Lower lobe of right lung (tissue), 2 donors: ENCODE measurements at regions not wholly inside any gene's neighbourhood (a gene's known extent, or its start where the extent isn't known, plus 50 kb on each side); places are given as distances from the start of the nearest gene placed in this dataset.

Experiments used
- ATAC-seq, 2 donors: fragments of 200-7000 bp; cut with Tn5 transposase; one replicate each; pipeline ENCODE4 v1.9.1; 2020 to 2022; ENCODE audit warnings: mild to moderate bottlenecking in 2 of 2, moderate library complexity in 2 of 2
- DNase-seq: peaks from one replicate; pipeline ENCODE4 v3.0.0-alpha.2; 2020
- H3K27ac ChIP-seq: fragments of 200-600 bp; one replicate; pipeline ENCODE4 v1.8.0; 2022
- H3K27me3 ChIP-seq: fragments of 200-600 bp; one replicate; pipeline ENCODE4 v1.8.0; 2022; ENCODE audit warnings: low read depth
- H3K36me3 ChIP-seq: fragments of 200-600 bp; one replicate; pipeline ENCODE4 v1.8.0; 2022; ENCODE audit warnings: mild to moderate bottlenecking
- H3K4me1 ChIP-seq: fragments of 200-600 bp; one replicate; pipeline ENCODE4 v1.8.0; 2022
- H3K4me3 ChIP-seq: fragments of 200-600 bp; one replicate; pipeline ENCODE4 v1.8.0; 2022; ENCODE audit warnings: mild to moderate bottlenecking
- H3K9me3 ChIP-seq: fragments of 200-600 bp; one replicate; pipeline ENCODE4 v1.8.0; 2022
- CTCF ChIP-seq: fragments of 200-600 bp; IDR thresholded peaks from one replicate; pipeline ENCODE4 v1.8.0; 2022; ENCODE audit warnings: antibody characterized with exemption, mild to moderate bottlenecking
- intact Hi-C: fragments of 100-400 bp; cut with DNase I; formaldehyde crosslinking; loops from one replicate; pipeline ENCODE4 v1.11.0; 2022
- donor health status: DM: no; HTN: yes; CAD: no; lungs with severe emphysema.

GRCh38 chr15:37165395-37165794, 65.0 kb upstream of the MEIS2 start:
- H3K27me3 ChIP-seq = no peaks in the 10 kb centered on the region
- intact Hi-C loops = no loop called here
- TF ChIP-seq CTCF = no peak
- no peaks in the 10 kb centered on the region for H3K4me1 ChIP-seq
- ATAC-seq = no peak
- no peaks in the 10 kb centered on the region for H3K36me3 ChIP-seq
- H3K9me3 ChIP-seq = no peaks in the 10 kb centered on the region
- H3K4me3 ChIP-seq = no peak overlapping the region
- no peak for DNase-seq
- no peak overlapping the region for H3K27ac ChIP-seq

GRCh38 chr15:37166402-37166801, 66.1 kb upstream of the MEIS2 start:
- H3K4me1 ChIP-seq = no peaks in the 10 kb centered on the region
- no peak for TF ChIP-seq CTCF
- DNase-seq (no peak), ATAC-seq (no peak)
- intact Hi-C loops = no loop called here
- H3K4me3 ChIP-seq = no peak overlapping the region
- no peaks in the 10 kb centered on the region for H3K36me3 ChIP-seq
- H3K27ac ChIP-seq = no peak overlapping the region
- no peaks in the 10 kb centered on the region for H3K27me3 ChIP-seq
- H3K9me3 ChIP-seq = no peaks in the 10 kb centered on the region

GRCh38 chr15:37181339-37181738, 81.0 kb upstream of the MEIS2 start:
- no peak for ATAC-seq
- Histone ChIP-seq H3K4me1 (no peaks in the 10 kb centered on the region), H3K27me3 (no peaks in the 10 kb centered on the region), H3K36me3 (no peaks in the 10 kb centered on the region), H3K4me3 (no peak overlapping the region), H3K27ac (no peak overlapping the region), H3K9me3 (peaks cover 17% of the 10 kb centered on the region)
- intact Hi-C loops = no loop called here
- TF ChIP-seq CTCF = no peak
- DNase-seq = no peak

GRCh38 chr15:37199545-37199944, 99.2 kb upstream of the MEIS2 start:
- H3K36me3 ChIP-seq = no peaks in the 10 kb centered on the region
- intact Hi-C loops = no loop called here
- no peaks in the 10 kb centered on the region for H3K9me3 ChIP-seq
- H3K4me3 ChIP-seq = no peak overlapping the region
- no peak for TF ChIP-seq CTCF
- no peak for DNase-seq
- no peak for ATAC-seq
- no peaks in the 10 kb centered on the region for H3K4me1 ChIP-seq
- no peaks in the 10 kb centered on the region for H3K27me3 ChIP-seq
- no peak overlapping the region for H3K27ac ChIP-seq

- TF ChIP-seq CTCF = no peak
- DNase-seq = no peak
- H3K4me3 ChIP-seq = no peak overlapping the region
- H3K9me3 ChIP-seq = no peaks in the 10 kb centered on the region
- H3K27ac ChIP-seq = no peak overlapping the region
- H3K27me3 ChIP-seq = no peaks in the 10 kb centered on the region
- ATAC-seq = no peak
- H3K36me3 ChIP-seq = no peaks in the 10 kb centered on the region
- no peaks in the 10 kb centered on the region for H3K4me1 ChIP-seq
- intact Hi-C loops = no loop called here
These were observed 102.7 kb upstream of the MEIS2 start for GRCh38 chr15:37203050-37203449.

GRCh38 chr15:37204692-37205091, 104.3 kb upstream of the MEIS2 start:
- no peaks in the 10 kb centered on the region for H3K9me3 ChIP-seq
- DNase-seq = no peak
- H3K27ac ChIP-seq = no peak overlapping the region
- H3K4me1 ChIP-seq = no peaks in the 10 kb centered on the region
- intact Hi-C loops = no loop called here
- TF ChIP-seq CTCF = no peak
- no peaks in the 10 kb centered on the region for H3K36me3 ChIP-seq
- ATAC-seq = no peak
- H3K4me3 ChIP-seq = no peak overlapping the region
- no peaks in the 10 kb centered on the region for H3K27me3 ChIP-seq
